Left lung (tissue), 4 donors: ENCODE measurements at regions not wholly inside any gene's neighbourhood (a gene's known extent, or its start where the extent isn't known, plus 50 kb on each side); places are given as distances from the start of the nearest gene placed in this dataset.

Experiments
- ATAC-seq: fragments of 200-7000 bp; cut with Tn5 transposase; one replicate; pipeline ENCODE4 v1.9.1; 2020; ENCODE audit warnings: moderate library complexity
- DNase-seq, 4 donors: peaks; one replicate each; pipeline ENCODE4 v3.0.0-alpha.2; 2013 to 2020
- H3K27ac ChIP-seq, 2 donors: fragments of 200-600 bp; sonication (generic) in 1 of 2; one replicate each; pipeline versions ENCODE4 v1.5.0 to v1.8.0; 2020 to 2021
- H3K27me3 ChIP-seq, 2 donors: fragments of 200-600 bp; sonication (generic) in 1 of 2; one replicate each; pipeline versions ENCODE4 v1.5.0 to v1.8.0; 2020 to 2021
- H3K36me3 ChIP-seq, 2 donors: fragments of 200-600 bp; sonication (generic) in 1 of 2; one replicate each; pipeline versions ENCODE4 v1.5.0 to v1.8.0; 2020 to 2021
- H3K4me1 ChIP-seq, 2 donors: fragments of 200-600 bp; one replicate each; pipeline ENCODE4 v1.8.0; 2021
- H3K4me3 ChIP-seq, 2 donors: fragments of 200-600 bp; sonication (generic) in 1 of 2; one replicate each; pipeline versions ENCODE4 v1.5.0 to v1.8.0; 2020 to 2021; ENCODE audit warnings: mild to moderate bottlenecking in 1 of 2
- H3K9me3 ChIP-seq, 2 donors: fragments of 200-600 bp; sonication (generic) in 1 of 2; one replicate each; pipeline versions ENCODE4 v1.5.0 to v1.8.0; 2020 to 2021
- CTCF ChIP-seq, 2 donors: fragments of 200-600 bp; sonication (generic) in 1 of 2; IDR thresholded peaks; one replicate each; pipeline versions ENCODE4 v1.5.0 to v1.8.0; 2021; ENCODE audit warnings: antibody characterized with exemption in 2 of 2
- intact Hi-C, 2 donors: fragments of 100-400 bp; cut with DNase I; formaldehyde crosslinking; loops; one replicate each; pipeline versions ENCODE4 v1.11.2 to v1.14.2; 2022
- donor health status: DM: no; HTN: yes; CAD: no.
- donor health status: DM: no; HTN: no; CAD: no.

GRCh38 chr11:105388006-105388405 is 221.9 kb upstream of the GRIA4 start:
- no peak for ATAC-seq

GRCh38 chr11:105381941-105382340 is 227.9 kb upstream of the GRIA4 start:
- H3K9me3 ChIP-seq, result no peaks in the 10 kb centered on the region
- intact Hi-C loops, result no loop called here
- H3K4me3 ChIP-seq, result no peak overlapping the region
- H3K4me1 ChIP-seq, result no peaks in the 10 kb centered on the region
- H3K36me3 ChIP-seq, result no peaks in the 10 kb centered on the region
- no peaks in the 10 kb centered on the region for H3K27me3 ChIP-seq
- ATAC-seq (no peak), DNase-seq (peak in 1 of 4 donors; percentile 8)
- H3K27ac ChIP-seq, result no peak overlapping the region
- TF ChIP-seq CTCF (IDR thresholded peaks at IDR 0.05), result no peak

More at GRCh38 chr11:105388006-105388405, 221.9 kb upstream of the GRIA4 start:
- DNase-seq, result no peak
- no peak for TF ChIP-seq CTCF (IDR thresholded peaks at IDR 0.05)
- Histone ChIP-seq H3K4me3 (no peak overlapping the region), H3K9me3 (no peaks in the 10 kb centered on the region), H3K4me1 (no peaks in the 10 kb centered on the region), H3K27me3 (no peaks in the 10 kb centered on the region), H3K36me3 (no peaks in the 10 kb centered on the region), H3K27ac (no peak overlapping the region)
- intact Hi-C loops, result no loop called here

GRCh38 chr11:105377870-105378269 is 232.0 kb upstream of the GRIA4 start:
- H3K36me3 ChIP-seq, result no peaks in the 10 kb centered on the region
- peaks cover 0 to 20% of the 10 kb centered on the region in 2 donors for H3K9me3 ChIP-seq
- intact Hi-C loops, result no loop called here
- H3K4me3 ChIP-seq, result no peak overlapping the region
- H3K27ac ChIP-seq, result no peak overlapping the region
- TF ChIP-seq CTCF (IDR thresholded peaks at IDR 0.05), result no peak
- no peaks in the 10 kb centered on the region for H3K27me3 ChIP-seq
- no peak for DNase-seq
- ATAC-seq, result no peak
- no peaks in the 10 kb centered on the region for H3K4me1 ChIP-seq

- ATAC-seq, result no peak
- intact Hi-C loops, result no loop called here
- DNase-seq, result no peak
- no peak for TF ChIP-seq CTCF (IDR thresholded peaks at IDR 0.05)
- no peaks in the 10 kb centered on the region for H3K27me3 ChIP-seq
- no peaks in the 10 kb centered on the region for H3K36me3 ChIP-seq
- no peak overlapping the region for H3K4me3 ChIP-seq
- H3K4me1 ChIP-seq, result no peaks in the 10 kb centered on the region
- H3K9me3 ChIP-seq, result peaks cover 0 to 20% of the 10 kb centered on the region in 2 donors
- H3K27ac ChIP-seq, result no peak overlapping the region
These were observed 232.6 kb upstream of the CARD18 start for GRCh38 chr11:105372206-105372605.

GRCh38 chr11:105371311-105371710 is 231.7 kb upstream of the CARD18 start:
- Histone ChIP-seq H3K4me1 (no peaks in the 10 kb centered on the region), H3K27me3 (no peaks in the 10 kb centered on the region), H3K4me3 (no peak overlapping the region), H3K27ac (no peak overlapping the region), H3K9me3 (peaks cover 0 to 20% of the 10 kb centered on the region in 2 donors), H3K36me3 (no peaks in the 10 kb centered on the region)
- ATAC-seq (no peak), DNase-seq (no peak)
- TF ChIP-seq CTCF (IDR thresholded peaks at IDR 0.05), result no peak
- intact Hi-C loops, result no loop called here
